ENCODE measurements at regions not wholly inside any gene's neighbourhood (a gene's known extent, or its start where the extent isn't known, plus 50 kb on each side); places are given as distances from the start of the nearest gene placed in this dataset.
"Not testable (repeated sequence)": the region's sequence is repeated elsewhere in the genome, so short reads cannot be mapped to it uniquely, and the experiment has no call there.

- no peak for DNase-seq
These were observed 1661.9 kb upstream of the PIK3C3 start for GRCh38 chr18:40292985-40293710.

GRCh38 chr18:40283560-40283959 is 1671.5 kb upstream of the PIK3C3 start:
- DNase-seq: no peak

- not testable (repeated sequence) for DNase-seq
These were observed 1673.7 kb upstream of the PIK3C3 start for GRCh38 chr18:40281356-40281755.

GRCh38 chr18:40274618-40275196 is 1680.3 kb upstream of the PIK3C3 start:
- DNase-seq: no peak

GRCh38 chr18:40272630-40273231 is 1682.3 kb upstream of the PIK3C3 start:
- no peak for DNase-seq

- no peak for DNase-seq
These were observed 1695.8 kb upstream of the PIK3C3 start for GRCh38 chr18:40259115-40259835.

- DNase-seq: no peak
These were observed 1696.7 kb upstream of the PIK3C3 start for GRCh38 chr18:40258311-40258710.

- DNase-seq: no peak
These were observed 1704.8 kb upstream of the PIK3C3 start for GRCh38 chr18:40250236-40250635.

GRCh38 chr18:40249390-40250080 is 1705.5 kb upstream of the PIK3C3 start:
- DNase-seq: no peak

- DNase-seq: not testable (repeated sequence)
These were observed 1709.4 kb upstream of the PIK3C3 start for GRCh38 chr18:40245612-40246011.

GRCh38 chr18:40243607-40244006 is 1711.4 kb upstream of the PIK3C3 start:
- no peak for DNase-seq

GRCh38 chr18:40235836-40236235 is 1719.2 kb upstream of the PIK3C3 start:
- no peak for DNase-seq

- DNase-seq: no peak
These were observed 1719.7 kb upstream of the PIK3C3 start for GRCh38 chr18:40235323-40235722.

- DNase-seq: no peak
These were observed 1721.0 kb upstream of the PIK3C3 start for GRCh38 chr18:40233931-40234616.

- no peak for DNase-seq
These were observed 1732.3 kb upstream of the PIK3C3 start for GRCh38 chr18:40222776-40223175.

GRCh38 chr18:40216856-40217255 is 1738.2 kb upstream of the PIK3C3 start:
- DNase-seq: no peak

- no peak for DNase-seq
These were observed 1739.1 kb upstream of the PIK3C3 start for GRCh38 chr18:40215979-40216378.

- DNase-seq: no peak
These were observed 1744.3 kb upstream of the PIK3C3 start for GRCh38 chr18:40210696-40211095.

GRCh38 chr18:40208958-40209357 is 1746.1 kb upstream of the PIK3C3 start:
- no peak for DNase-seq

GRCh38 chr18:40197711-40198110 is 1757.3 kb upstream of the PIK3C3 start:
- no peak for DNase-seq

- DNase-seq: no peak
These were observed 1768.4 kb upstream of the PIK3C3 start for GRCh38 chr18:40186677-40187076.

- no peak for DNase-seq
These were observed 1775.1 kb upstream of the PIK3C3 start for GRCh38 chr18:40179729-40180461.

Measured in stimulated activated CD4-positive, alpha-beta T cell treated with anti-CD3 and anti-CD28 coated beads, Interleukin-1b, Interleukin-23, amount 100 ng/mL, for 48 hours (primary cell).